Endodermal cell (in vitro differentiated cells): ENCODE measurements at regions not wholly inside any gene's neighbourhood (a gene's known extent, or its start where the extent isn't known, plus 50 kb on each side); places are given as distances from the start of the nearest gene placed in this dataset.
A peak's percentile ranks its signal among the peaks of the same experiment; 100 is the strongest.

Source experiments
- DNase-seq: peaks from one replicate; pipeline ENCODE4 v3.0.0-alpha.2; 2017
- H3K27ac ChIP-seq: 2 replicates; pipeline ENCODE4 v1.5.1; 2013; ENCODE audit warnings: mild to moderate bottlenecking, low read depth, low read length, moderate library complexity
- H3K27me3 ChIP-seq: 2 replicates; pipeline ENCODE4 v1.6.1; 2013; ENCODE audit warnings: mild to moderate bottlenecking, low read length, moderate library complexity; ENCODE audit not compliant: insufficient read depth, control insufficient read depth, poor library complexity, severe bottlenecking
- H3K36me3 ChIP-seq: 2 replicates; pipeline ENCODE4 v1.7.0; 2013; ENCODE audit warnings: mild to moderate bottlenecking, low read length, moderate library complexity; ENCODE audit not compliant: control insufficient read depth, insufficient read depth
- H3K4me1 ChIP-seq: one replicate; pipeline ENCODE4 v1.7.0; 2013; ENCODE audit warnings: low read length; ENCODE audit not compliant: control insufficient read depth, insufficient read depth
- H3K4me3 ChIP-seq: 2 replicates; pipeline ENCODE4 v1.5.1; 2013; ENCODE audit warnings: mild to moderate bottlenecking, low read length, moderate library complexity
- H3K9ac ChIP-seq: 2 replicates; pipeline ENCODE4 v1.6.1; 2013; ENCODE audit warnings: mild to moderate bottlenecking, low read length, moderate library complexity; ENCODE audit not compliant: poor library complexity, severe bottlenecking; ENCODE audit errors: extremely low read depth
- H3K9me3 ChIP-seq: 2 replicates; pipeline ENCODE4 v1.6.1; 2013; ENCODE audit warnings: mild to moderate bottlenecking, low read length, moderate library complexity; ENCODE audit not compliant: control insufficient read depth
- H3K27ac Mint-ChIP-seq: 2 replicates; pipeline ENCODE4 v1.8.0; 2020; ENCODE audit warnings: mixed read lengths
- H3K27me3 Mint-ChIP-seq: 2 replicates; pipeline ENCODE4 v1.8.0; 2021; ENCODE audit warnings: mild to moderate bottlenecking, mixed read lengths; ENCODE audit not compliant: insufficient read depth
- H3K36me3 Mint-ChIP-seq: 2 replicates; pipeline ENCODE4 v1.8.0; 2020; ENCODE audit warnings: low read depth, mixed read lengths
- H3K4me1 Mint-ChIP-seq: 2 replicates; pipeline ENCODE4 v1.8.0; 2020; ENCODE audit warnings: mixed read lengths
- H3K4me3 Mint-ChIP-seq: 2 replicates; pipeline ENCODE4 v1.8.0; 2020; ENCODE audit warnings: mild to moderate bottlenecking, moderate library complexity, mixed read lengths
- H3K9me3 Mint-ChIP-seq: 2 replicates; pipeline ENCODE4 v1.8.0; 2020; ENCODE audit warnings: mild to moderate bottlenecking, mixed read lengths
- CTCF ChIP-seq: fragments of 200-600 bp; sonication (generic); conservative IDR thresholded peaks from 2 replicates; pipeline ENCODE4 v1.5.0; 2021; ENCODE audit warnings: antibody characterized with exemption, mild to moderate bottlenecking
- WGBS, 2 experiments: methylation state at CpG; one replicate each; pipeline versions ENCODE4 v1.1.5 to v1.1.7; 2013; ENCODE audit warnings: missing lambda C conversion rate in 2 of 2, mixed read lengths in 1 of 2; ENCODE audit not compliant: insufficient coverage in 1 of 2, insufficient read length in 1 of 2; 5-methylcytosine and 5-hydroxymethylcytosine counted together

- no peak overlapping the region for H3K9ac ChIP-seq
- H3K27me3 ChIP-seq, result no peaks in the 10 kb centered on the region
- H3K4me3 Mint-ChIP-seq, result no peak overlapping the region
- H3K27me3 Mint-ChIP-seq, result peaks cover 3% of the 10 kb centered on the region
- H3K36me3 Mint-ChIP-seq, result no peaks in the 10 kb centered on the region
- no peak for DNase-seq
- no peaks in the 10 kb centered on the region for H3K9me3 Mint-ChIP-seq
- no peaks in the 10 kb centered on the region for H3K9me3 ChIP-seq
- H3K36me3 ChIP-seq, result no peaks in the 10 kb centered on the region
- no peak for TF ChIP-seq CTCF
- H3K27ac ChIP-seq, result no peak overlapping the region
- peaks cover 28% of the 10 kb centered on the region for H3K4me1 Mint-ChIP-seq
- H3K4me3 ChIP-seq, result no peak overlapping the region
- H3K27ac Mint-ChIP-seq, result no peak overlapping the region
- H3K4me1 ChIP-seq, result peaks cover 4% of the 10 kb centered on the region
- 91 to 100% methylated on average over 1 to 2 of the region's 2 CpGs for WGBS, 2 experiments
These were observed 207.1 kb upstream of the GHITM start for GRCh38 chr10:83932245-83932644.

DNA sequence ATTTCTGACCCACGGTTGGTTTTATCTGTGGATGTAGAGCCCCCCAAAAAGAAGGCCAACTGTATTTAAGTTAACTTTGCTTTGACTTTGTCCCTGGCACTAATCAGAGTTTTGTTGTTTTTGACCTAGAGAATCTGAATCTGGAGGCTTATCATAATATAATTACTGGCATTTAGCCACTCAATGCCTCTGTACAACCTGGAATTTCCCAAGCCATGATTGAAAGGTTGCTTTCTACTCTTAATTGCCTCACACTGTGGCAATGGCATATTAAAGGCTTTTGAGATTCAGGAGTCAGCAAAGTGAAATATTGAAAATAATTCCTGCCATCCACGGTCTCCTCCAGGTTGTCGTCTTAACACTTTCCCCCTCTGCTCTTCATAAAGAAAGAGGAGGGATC is 205.2 kb upstream of the GHITM start:
- Histone ChIP-seq H3K36me3 (no peaks in the 10 kb centered on the region), H3K4me3 (no peak overlapping the region), H3K9me3 (no peaks in the 10 kb centered on the region), H3K27me3 (no peaks in the 10 kb centered on the region), H3K9ac (no peak overlapping the region), H3K4me1 (peaks cover 4% of the 10 kb centered on the region), H3K27ac (no peak overlapping the region)
- WGBS, 2 experiments, result 92 to 94% methylated on average over 3 of the region's 3 CpGs
- Mint-ChIP-seq H3K9me3 (no peaks in the 10 kb centered on the region), H3K4me1 (peaks cover 28% of the 10 kb centered on the region), H3K4me3 (no peak overlapping the region), H3K36me3 (no peaks in the 10 kb centered on the region), H3K27me3 (no peaks in the 10 kb centered on the region), H3K27ac (no peak overlapping the region)
- DNase-seq, result no peak
- TF ChIP-seq CTCF, result no peak

- Mint-ChIP-seq H3K27me3 (no peaks in the 10 kb centered on the region), H3K4me1 (peaks cover 26% of the 10 kb centered on the region), H3K9me3 (no peaks in the 10 kb centered on the region), H3K4me3 (no peak overlapping the region), H3K27ac (peak overlapping the region; percentile 10), H3K36me3 (no peaks in the 10 kb centered on the region)
- Histone ChIP-seq H3K4me3 (no peak overlapping the region), H3K36me3 (no peaks in the 10 kb centered on the region), H3K9ac (no peak overlapping the region), H3K9me3 (no peaks in the 10 kb centered on the region), H3K4me1 (peaks cover 4% of the 10 kb centered on the region), H3K27me3 (no peaks in the 10 kb centered on the region), H3K27ac (no peak overlapping the region)
- TF ChIP-seq CTCF, result no peak
- DNase-seq, result no peak
- WGBS, 2 experiments, result 80 to 85% methylated on average over 4 to 5 of the region's 5 CpGs
These were observed 204.5 kb upstream of the GHITM start for GRCh38 chr10:83934641-83935338.
